HG03280 (cell line): ENCODE measurements at regions not wholly inside any gene's neighbourhood (a gene's known extent, or its start where the extent isn't known, plus 50 kb on each side); places are given as distances from the start of the nearest gene placed in this dataset.

ENCODE experiments used
- ATAC-seq: cut with Tn5 transposase; IDR thresholded peaks from one replicate; pipeline ENCODE4 v1.9.1; 2021; ENCODE audit warnings: mild to moderate bottlenecking, moderate library complexity; ENCODE audit not compliant: unreplicated experiment

DNA sequence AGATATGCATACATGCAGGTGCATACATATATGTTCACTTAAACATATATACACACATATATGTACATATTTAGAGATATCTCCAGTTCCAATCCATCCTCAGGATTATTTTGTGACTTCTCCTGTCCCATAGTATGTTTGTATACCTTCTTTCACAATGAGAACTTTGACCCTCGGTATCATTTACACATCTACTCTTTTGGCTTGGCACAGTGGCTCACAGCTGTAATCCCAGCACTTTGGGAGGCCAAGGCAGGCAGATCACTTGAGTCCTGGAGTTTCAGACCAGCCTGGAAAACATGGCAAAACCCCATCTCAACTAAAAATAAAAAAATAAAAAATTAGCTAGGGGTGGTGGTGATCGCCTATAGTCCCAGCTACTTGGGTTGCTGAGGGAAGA lies 148.1 kb upstream of the CCL2 start:
- ATAC-seq, result no peak

- ATAC-seq, result no peak
Observed at GRCh38 chr17:34110315-34110714, 144.8 kb upstream of the CCL2 start.

GRCh38 chr17:34113089-34113488 lies 142.0 kb upstream of the CCL2 start:
- no peak for ATAC-seq

- ATAC-seq, result no peak
Observed at GRCh38 chr17:34114174-34114573, 140.9 kb upstream of the CCL2 start.

GRCh38 chr17:34116306-34116705 lies 138.8 kb upstream of the CCL2 start:
- ATAC-seq, result no peak

GRCh38 chr17:34117332-34117731 lies 137.8 kb upstream of the CCL2 start:
- no peak for ATAC-seq

DNA sequence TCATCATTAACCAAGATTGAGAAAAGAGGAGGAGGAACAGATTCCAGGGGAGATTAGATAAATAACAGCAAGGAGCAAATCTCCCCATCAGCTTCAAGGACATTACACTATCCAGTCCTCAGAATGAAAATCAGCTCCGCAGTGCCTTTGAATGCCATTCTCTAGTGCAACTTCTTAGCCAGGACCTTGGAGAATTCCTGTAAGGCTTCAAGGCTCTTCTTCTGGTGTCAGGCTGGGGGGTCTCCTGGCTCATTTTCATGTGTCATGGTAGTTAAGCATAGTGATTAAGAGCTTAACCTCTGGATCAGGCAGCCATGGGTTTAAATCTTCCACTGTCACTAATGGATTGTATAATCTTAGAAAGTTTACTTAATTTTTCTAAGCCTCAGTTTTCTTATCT lies 137.3 kb upstream of the CCL2 start:
- no peak for ATAC-seq

- ATAC-seq, result no peak
Observed at GRCh38 chr17:34118564-34118963, 136.5 kb upstream of the CCL2 start.

- no peak for ATAC-seq
Observed at GRCh38 chr17:34121311-34121710, 133.8 kb upstream of the CCL2 start.

DNA sequence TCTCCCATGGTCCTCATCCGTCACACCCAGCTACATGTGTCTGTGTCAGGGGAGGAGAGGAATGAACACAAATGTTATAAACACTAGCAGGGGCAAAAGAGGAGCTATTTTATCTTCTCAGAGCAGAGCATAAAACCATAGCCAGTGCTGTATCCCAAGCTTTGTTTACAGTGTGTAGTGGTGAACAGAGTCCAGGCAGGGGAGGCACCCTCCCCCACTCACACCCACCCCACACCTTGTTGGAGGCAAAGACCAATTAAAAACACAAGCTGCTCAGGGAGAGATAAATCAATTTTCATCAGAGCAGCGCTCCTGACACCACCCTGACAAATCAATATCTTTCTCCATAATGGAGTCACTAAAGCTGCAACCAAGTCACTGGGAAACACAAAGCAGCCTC lies 132.6 kb upstream of the CCL2 start:
- no peak for ATAC-seq

DNA sequence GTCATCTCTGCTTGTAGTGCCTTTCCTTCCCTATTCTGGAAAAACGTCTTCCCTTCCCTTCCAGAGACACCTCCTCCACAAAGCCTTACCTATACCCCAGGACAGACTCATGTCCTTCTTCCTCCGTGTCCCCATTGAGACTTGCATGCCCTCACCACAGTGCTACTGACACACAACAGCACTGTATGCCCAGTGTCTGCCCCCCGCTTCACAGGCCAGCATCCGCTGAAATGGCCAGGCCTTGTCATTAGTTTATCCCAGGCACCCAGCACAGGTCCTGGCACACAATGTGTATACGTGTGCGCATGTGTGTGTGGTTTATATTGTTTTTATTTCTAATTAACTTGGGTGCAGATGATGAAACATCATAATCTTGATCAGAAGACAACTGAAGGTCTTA lies 130.1 kb upstream of the CCL2 start:
- ATAC-seq, result no peak

DNA sequence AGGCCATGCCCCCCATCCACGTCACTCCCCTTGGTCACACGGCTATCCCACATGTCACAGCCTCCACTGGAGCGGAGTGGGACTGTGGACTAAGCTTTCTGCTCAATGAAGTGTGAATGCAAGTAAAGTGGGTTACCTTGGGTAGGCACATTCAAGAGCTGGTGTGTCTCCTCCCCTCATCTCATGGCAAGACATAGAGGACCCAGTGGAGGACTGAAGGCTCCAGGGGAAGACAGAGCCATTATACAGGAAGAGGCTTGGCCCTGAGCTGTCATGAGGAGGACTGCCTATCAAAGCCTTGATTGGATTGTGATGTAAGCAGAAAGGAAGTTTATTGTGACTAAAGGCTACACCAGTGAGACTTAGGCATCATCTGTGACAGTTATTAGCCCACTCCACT lies 129.2 kb upstream of the CCL2 start:
- ATAC-seq, result no peak

DNA sequence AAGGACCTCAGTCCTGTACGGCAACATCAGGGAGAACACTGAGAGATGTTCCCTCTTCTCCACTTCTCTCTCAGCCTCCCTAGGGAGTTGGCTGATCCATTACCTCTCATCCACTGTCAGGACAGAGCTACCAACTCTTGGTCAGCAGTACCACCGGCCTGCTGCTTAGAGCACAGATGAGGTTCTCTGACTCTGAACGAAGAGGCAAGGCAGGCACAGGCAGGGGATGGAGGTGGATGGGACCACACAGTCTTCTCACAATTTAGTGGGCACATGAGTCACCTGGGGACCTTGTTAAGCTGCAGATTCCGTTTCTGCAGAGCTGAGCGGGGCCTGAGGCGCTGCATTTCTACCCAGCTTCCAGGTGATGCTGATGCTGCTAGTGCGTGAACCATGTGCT lies 128.6 kb upstream of the CCL2 start:
- no peak for ATAC-seq

DNA sequence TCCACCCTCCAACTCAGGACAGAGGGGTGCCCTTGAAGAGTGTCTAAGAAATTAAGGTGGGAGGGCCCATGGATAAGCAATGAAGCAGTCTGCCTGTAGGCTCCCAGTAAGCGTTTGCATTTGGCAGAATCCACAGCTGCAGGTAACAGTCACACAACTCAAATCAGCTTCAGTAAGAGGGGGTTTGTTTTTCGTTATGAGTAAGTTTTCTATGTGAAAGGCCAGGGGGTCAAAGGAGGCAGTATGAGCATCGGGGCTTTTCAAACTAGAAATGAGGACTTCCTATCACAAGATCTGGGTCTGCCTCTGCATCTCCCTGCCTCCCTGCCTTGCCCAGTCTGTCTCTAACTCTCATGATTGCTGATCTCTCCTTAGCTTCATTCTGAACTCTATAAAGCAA lies 128.1 kb upstream of the CCL2 start:
- ATAC-seq, result no peak

- no peak for ATAC-seq
Observed at GRCh38 chr17:34130544-34130943, 124.5 kb upstream of the CCL2 start.

DNA sequence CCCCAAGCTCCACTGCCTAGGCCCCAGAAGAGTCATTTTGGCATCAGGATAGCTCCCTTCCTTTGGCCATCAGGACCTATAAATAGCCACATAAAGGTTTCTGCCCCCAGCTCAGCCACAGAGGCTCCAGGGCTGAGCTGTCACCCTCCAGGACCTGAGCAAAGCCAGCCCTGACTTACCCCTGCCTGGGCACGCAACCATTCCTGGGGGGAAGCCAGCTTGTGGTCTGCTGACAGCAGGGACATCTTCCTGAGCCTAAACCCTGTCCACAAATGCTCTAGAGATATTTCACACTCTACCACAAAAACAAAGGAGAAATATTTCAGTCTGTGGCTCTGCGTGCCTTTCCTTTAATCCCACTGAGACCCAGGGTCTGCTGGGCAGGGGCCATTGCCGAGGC lies 123.7 kb upstream of the CCL2 start:
- no peak for ATAC-seq

- no peak for ATAC-seq
Observed at GRCh38 chr17:34133350-34133749, 121.7 kb upstream of the CCL2 start.

- ATAC-seq, result no peak
Observed at GRCh38 chr17:34135841-34136240, 119.2 kb upstream of the CCL2 start.

DNA sequence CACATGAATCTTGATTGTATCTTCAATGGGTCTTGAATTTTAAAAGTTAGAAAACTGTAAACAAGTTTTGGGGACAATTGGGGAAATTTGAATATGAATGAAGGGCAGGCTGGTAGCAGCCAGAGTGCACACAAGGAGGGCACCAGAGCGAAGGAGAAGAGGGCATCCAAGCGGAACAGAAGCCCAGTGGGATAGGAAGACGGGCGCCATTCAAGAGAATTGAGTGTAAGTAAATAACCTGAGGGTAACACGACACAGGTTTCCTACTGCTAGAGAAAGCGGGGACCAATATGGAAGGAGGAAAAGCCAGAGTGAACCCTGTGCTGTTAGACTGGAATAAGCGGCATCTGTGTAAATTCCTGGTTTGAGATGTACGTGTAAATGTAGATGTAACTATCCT lies 115.1 kb upstream of the CCL2 start:
- no peak for ATAC-seq

- ATAC-seq, result no peak
Observed at GRCh38 chr17:34141590-34141989, 113.5 kb upstream of the CCL2 start.

DNA sequence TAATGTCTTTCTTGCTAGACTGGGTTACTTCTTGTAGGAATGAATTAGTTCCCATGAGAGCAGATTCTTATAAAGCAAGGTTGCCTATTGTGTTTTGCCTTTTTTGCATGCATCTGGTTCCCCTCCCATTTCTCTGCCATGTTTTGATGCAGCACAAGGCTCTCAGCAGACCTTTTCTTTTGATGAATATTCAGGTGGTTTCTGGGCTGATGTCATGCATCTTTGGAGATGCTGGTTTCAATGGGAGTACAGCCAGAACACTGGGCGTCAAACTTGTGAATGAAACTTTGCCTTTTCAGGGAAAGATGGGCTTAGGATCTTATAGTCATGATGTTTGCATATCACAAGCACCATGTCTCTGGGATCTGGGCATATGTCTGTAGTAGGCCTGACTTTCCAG lies 111.7 kb upstream of the CCL2 start:
- no peak for ATAC-seq

DNA sequence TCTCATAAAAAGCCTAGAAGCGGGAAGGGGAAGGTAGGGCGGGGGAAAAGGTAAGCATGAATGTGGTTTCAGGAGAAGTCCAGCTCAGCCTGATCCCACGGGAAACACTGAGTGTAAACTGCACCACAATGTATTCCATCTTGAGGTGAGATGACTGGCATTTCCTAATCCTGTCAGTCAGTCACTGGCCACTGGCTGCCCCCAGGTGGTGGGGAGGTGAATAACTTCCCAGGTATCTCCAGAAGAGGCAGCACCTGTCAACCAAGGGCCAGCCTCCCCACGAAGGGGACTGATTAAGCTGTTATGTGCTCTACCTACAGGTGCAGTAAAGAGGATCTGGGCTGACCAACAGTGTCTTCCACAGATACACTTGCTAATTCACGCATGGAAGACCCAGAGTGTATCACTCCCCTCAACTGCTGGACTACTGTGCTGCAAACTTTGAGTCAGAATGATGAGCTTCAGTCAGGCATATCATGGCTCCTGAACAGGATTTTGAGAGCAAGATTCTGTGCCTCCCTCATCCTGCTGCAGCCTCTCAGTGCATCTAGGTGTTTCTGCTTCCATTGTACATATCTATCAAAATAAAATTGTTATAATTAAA lies 108.5 kb upstream of the CCL2 start:
- no peak for ATAC-seq

DNA sequence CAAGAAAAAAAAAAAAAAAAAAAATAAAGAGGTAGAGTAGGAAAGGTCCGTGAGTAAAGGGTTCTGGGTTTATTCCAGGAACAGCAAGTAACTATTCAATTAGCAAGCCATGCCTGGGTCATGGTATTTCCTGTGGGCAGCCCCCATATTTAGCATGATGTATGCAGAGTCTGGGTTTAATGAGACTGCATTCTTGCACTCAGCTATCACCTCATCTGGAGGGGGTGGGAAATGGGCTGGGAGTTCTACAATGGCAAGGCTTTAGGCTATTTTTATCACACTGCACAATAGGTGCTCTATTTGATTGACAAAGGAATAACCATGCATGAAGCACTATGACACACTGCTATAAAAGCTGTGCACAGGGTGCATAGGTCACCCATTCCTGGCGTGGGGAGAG lies 104.0 kb upstream of the CCL2 start:
- ATAC-seq, result no peak

- no peak for ATAC-seq
Observed at GRCh38 chr17:34153991-34154390, 101.1 kb upstream of the CCL2 start.
